ENCODE measurements at regions not wholly inside any gene's neighbourhood (a gene's known extent, or its start where the extent isn't known, plus 50 kb on each side); places are given as distances from the start of the nearest gene placed in this dataset.

GRCh38 chr1:60153961-60154360 is 80.4 kb upstream of the C1orf87 start:
- POLR2A ChIA-PET, result no interaction called here
- no peaks in the 10 kb centered on the region for H3K4me1 ChIP-seq (ENCODE audit: insufficient read depth, low read length)
- no peak for TF ChIP-seq CTCF (IDR thresholded peaks at IDR 0.05)
- H3K9me3 ChIP-seq (ENCODE audit: control insufficient read depth in 1 of 2, insufficient read depth in 1 of 2, low read length in 2 of 2), result peaks cover 0 to 4% of the 10 kb centered on the region in 2 experiments
- H3K36me3 ChIP-seq (ENCODE audit: insufficient read depth, low read length), result no peaks in the 10 kb centered on the region
- intact Hi-C loops (cut with DNase I, micrococcal nuclease), result no loop called here
- no peaks in the 10 kb centered on the region for H3K27me3 ChIP-seq (ENCODE audit: control insufficient read depth in 1 of 2, insufficient read depth in 2 of 2, low read length in 2 of 2)
- no peak overlapping the region for H3K27ac ChIP-seq (ENCODE audit: low read depth in 1 of 2, low read length in 2 of 2)
- no peaks in the 10 kb centered on the region for H3K4me1 Mint-ChIP-seq (ENCODE audit: low read depth)
- H3K9me3 Mint-ChIP-seq, result no peaks in the 10 kb centered on the region
- H3K4me3 ChIP-seq (ENCODE audit: low read length), result no peak overlapping the region
- CTCF ChIA-PET, result no interaction called here
- ATAC-seq (ENCODE audit: poor library complexity) (no peak), DNase-seq (no peak)
- no peaks in the 10 kb centered on the region for H3K27me3 Mint-ChIP-seq
- H3K27ac Mint-ChIP-seq, result no peak overlapping the region
- no peak overlapping the region for H3K4me3 Mint-ChIP-seq
- no peaks in the 10 kb centered on the region for H3K36me3 Mint-ChIP-seq (ENCODE audit: low read depth)

GRCh38 chr1:60152891-60153290 is 79.3 kb upstream of the C1orf87 start:
- no peak for DNase-seq
- CTCF ChIA-PET, result no interaction called here
- no peaks in the 10 kb centered on the region for H3K4me1 ChIP-seq (ENCODE audit: insufficient read depth, low read length)
- no peaks in the 10 kb centered on the region for H3K36me3 ChIP-seq (ENCODE audit: insufficient read depth, low read length)
- Mint-ChIP-seq H3K36me3 (ENCODE audit: low read depth) (no peaks in the 10 kb centered on the region), H3K4me3 (no peak overlapping the region), H3K27ac (no peak overlapping the region), H3K9me3 (no peaks in the 10 kb centered on the region), H3K27me3 (no peaks in the 10 kb centered on the region), H3K4me1 (ENCODE audit: low read depth) (no peaks in the 10 kb centered on the region)
- no peak overlapping the region for H3K27ac ChIP-seq (ENCODE audit: low read depth in 1 of 2, low read length in 2 of 2)
- H3K27me3 ChIP-seq (ENCODE audit: control insufficient read depth in 1 of 2, insufficient read depth in 2 of 2, low read length in 2 of 2), result no peaks in the 10 kb centered on the region
- peaks cover 0 to 4% of the 10 kb centered on the region in 2 experiments for H3K9me3 ChIP-seq (ENCODE audit: control insufficient read depth in 1 of 2, insufficient read depth in 1 of 2, low read length in 2 of 2)
- no peak for ATAC-seq (ENCODE audit: poor library complexity)
- intact Hi-C loops (cut with DNase I, micrococcal nuclease), result no loop called here
- no peak for TF ChIP-seq CTCF (IDR thresholded peaks at IDR 0.05)
- no peak overlapping the region for H3K4me3 ChIP-seq (ENCODE audit: low read length)
- POLR2A ChIA-PET, result no interaction called here

GRCh38 chr1:60151311-60151710 is 77.7 kb upstream of the C1orf87 start:
- H3K36me3 Mint-ChIP-seq (ENCODE audit: low read depth), result no peaks in the 10 kb centered on the region
- ChIA-PET CTCF (no interaction called here), POLR2A (no interaction called here)
- Histone ChIP-seq H3K4me1 (ENCODE audit: insufficient read depth, low read length) (no peaks in the 10 kb centered on the region), H3K27me3 (ENCODE audit: control insufficient read depth in 1 of 2, insufficient read depth in 2 of 2, low read length in 2 of 2) (no peaks in the 10 kb centered on the region), H3K4me3 (ENCODE audit: low read length) (no peak overlapping the region), H3K27ac (ENCODE audit: low read depth in 1 of 2, low read length in 2 of 2) (no peak overlapping the region), H3K36me3 (ENCODE audit: insufficient read depth, low read length) (no peaks in the 10 kb centered on the region), H3K9me3 (ENCODE audit: control insufficient read depth in 1 of 2, insufficient read depth in 1 of 2, low read length in 2 of 2) (peaks cover 0 to 4% of the 10 kb centered on the region in 2 experiments)
- ATAC-seq (ENCODE audit: poor library complexity) (no peak), DNase-seq (no peak)
- no peak overlapping the region for H3K27ac Mint-ChIP-seq
- TF ChIP-seq CTCF (IDR thresholded peaks at IDR 0.05), result no peak
- H3K27me3 Mint-ChIP-seq, result no peaks in the 10 kb centered on the region
- H3K4me3 Mint-ChIP-seq, result no peak overlapping the region
- no peaks in the 10 kb centered on the region for H3K4me1 Mint-ChIP-seq (ENCODE audit: low read depth)
- intact Hi-C loops (cut with DNase I, micrococcal nuclease), result no loop called here
- H3K9me3 Mint-ChIP-seq, result no peaks in the 10 kb centered on the region

All from CD4-positive, alpha-beta T cell (primary cell).